H9 (cell line): ENCODE measurements at regions not wholly inside any gene's neighbourhood (a gene's known extent, or its start where the extent isn't known, plus 50 kb on each side); places are given as distances from the start of the nearest gene placed in this dataset.

Experiments used
- DNase-seq: peaks from one replicate; pipeline ENCODE4 v3.0.0-alpha.2; 2017
- H2AFZ ChIP-seq: one replicate; pipeline ENCODE4 v1.6.1; 2013; ENCODE audit warnings: mild to moderate bottlenecking, low read length, control low read depth, moderate library complexity
- H2AK5ac ChIP-seq: 2 replicates; pipeline ENCODE4 v1.6.1; 2013; ENCODE audit warnings: low read length, control low read depth, mixed read lengths; ENCODE audit not compliant: insufficient read length
- H2BK120ac ChIP-seq: one replicate; pipeline ENCODE4 v1.6.1; 2013; ENCODE audit warnings: low read depth, mild to moderate bottlenecking, low read length, control low read depth, inconsistent platforms; ENCODE audit not compliant: poor library complexity, severe bottlenecking
- H2BK12ac ChIP-seq: 2 replicates; pipeline ENCODE4 v1.6.1; 2013; ENCODE audit warnings: low read length, control low read depth, mixed read lengths, low read depth; ENCODE audit not compliant: insufficient read length
- H2BK15ac ChIP-seq: 2 replicates; pipeline ENCODE4 v1.6.1; 2013; ENCODE audit warnings: low read depth, low read length, control low read depth
- H2BK20ac ChIP-seq: one replicate; pipeline ENCODE4 v1.6.1; 2013; ENCODE audit warnings: low read depth, mild to moderate bottlenecking, low read length, control low read depth, inconsistent platforms; ENCODE audit not compliant: poor library complexity, severe bottlenecking
- H2BK5ac ChIP-seq: 2 replicates; pipeline ENCODE4 v1.6.1; 2013; ENCODE audit warnings: low read length, control low read depth, mixed read lengths; ENCODE audit not compliant: insufficient read length
- H3K14ac ChIP-seq: 2 replicates; pipeline ENCODE4 v1.6.1; 2013; ENCODE audit warnings: low read length, control low read depth; ENCODE audit not compliant: insufficient read depth
- H3K18ac ChIP-seq: 2 replicates; pipeline ENCODE4 v1.6.1; 2013; ENCODE audit warnings: low read depth, mild to moderate bottlenecking, mixed read lengths, low read length, control low read depth; ENCODE audit not compliant: insufficient read length
- H3K23ac ChIP-seq: 2 replicates; pipeline ENCODE4 v1.6.1; 2013; ENCODE audit warnings: low read length, control low read depth, mixed read lengths, low read depth; ENCODE audit not compliant: insufficient read length
- H3K23me2 ChIP-seq: 2 replicates; pipeline ENCODE4 v1.6.1; 2013; ENCODE audit warnings: low read depth, mild to moderate bottlenecking, mixed read lengths, low read length, control low read depth; ENCODE audit not compliant: insufficient read length, poor library complexity, severe bottlenecking
- H3K27ac ChIP-seq: 2 replicates; pipeline ENCODE4 v1.5.1; 2013; ENCODE audit warnings: low read length, control low read depth, mixed read lengths, low read depth; ENCODE audit not compliant: insufficient read length
- H3K27me3 ChIP-seq: 2 replicates; pipeline ENCODE4 v1.6.1; 2013; ENCODE audit warnings: low read length, control low read depth, inconsistent platforms; ENCODE audit not compliant: insufficient read depth
- H3K4ac ChIP-seq: 2 replicates; pipeline ENCODE4 v1.6.1; 2013; ENCODE audit warnings: low read depth, mild to moderate bottlenecking, control low read depth, inconsistent platforms, low read length, moderate library complexity
- H3K4me1 ChIP-seq: 2 replicates; pipeline ENCODE4 v1.6.1; 2013; ENCODE audit warnings: low read length, control low read depth, inconsistent platforms; ENCODE audit not compliant: insufficient read depth
- H3K4me2 ChIP-seq: 2 replicates; pipeline ENCODE4 v1.6.1; 2013; ENCODE audit warnings: low read length, control low read depth, mixed read lengths; ENCODE audit not compliant: insufficient read length, insufficient read depth
- H3K56ac ChIP-seq: 2 replicates; pipeline ENCODE4 v1.6.1; 2013; ENCODE audit warnings: low read depth, mild to moderate bottlenecking, mixed read lengths, low read length, control low read depth; ENCODE audit not compliant: insufficient read length
- H3K79me1 ChIP-seq: 2 replicates; pipeline ENCODE4 v1.6.1; 2013; ENCODE audit warnings: low read depth, mild to moderate bottlenecking, moderate library complexity, low read length, control low read depth, inconsistent platforms; ENCODE audit not compliant: insufficient read depth, poor library complexity, severe bottlenecking
- H3K79me2 ChIP-seq: 2 replicates; pipeline ENCODE4 v1.6.1; 2013; ENCODE audit warnings: low read length, control low read depth, inconsistent platforms; ENCODE audit not compliant: insufficient read depth
- H3K9ac ChIP-seq: 2 replicates; pipeline ENCODE4 v1.6.1; 2013; ENCODE audit warnings: low read length, control low read depth, mixed read lengths; ENCODE audit not compliant: insufficient read length; ENCODE audit errors: extremely low read depth
- H3K9me3 ChIP-seq: one replicate; pipeline ENCODE4 v1.6.1; 2013; ENCODE audit warnings: low read depth, low read length, inconsistent platforms; ENCODE audit not compliant: control insufficient read depth
- H3T11ph ChIP-seq: one replicate; pipeline ENCODE4 v1.6.1; 2013; ENCODE audit warnings: mild to moderate bottlenecking, low read length, control low read depth, inconsistent platforms
- H4K20me1 ChIP-seq: one replicate; pipeline ENCODE4 v1.6.1; 2013; ENCODE audit not compliant: control insufficient read depth, insufficient read length, insufficient read depth
- H4K5ac ChIP-seq: 2 replicates; pipeline ENCODE4 v1.6.1; 2013; ENCODE audit warnings: low read depth, mild to moderate bottlenecking, mixed read lengths, low read length, control low read depth; ENCODE audit not compliant: insufficient read length
- H4K8ac ChIP-seq: replicated peaks from 2 replicates; pipeline ENCODE4 v1.6.1; 2013; ENCODE audit warnings: low read length, control low read depth, mixed read lengths, low read depth; ENCODE audit not compliant: insufficient read length
- H4K91ac ChIP-seq: 2 replicates; pipeline ENCODE4 v1.6.1; 2013; ENCODE audit warnings: low read depth, mild to moderate bottlenecking, moderate library complexity, mixed read lengths, low read length, control low read depth; ENCODE audit not compliant: insufficient read length
- H3K27ac Mint-ChIP-seq, 3 experiments: 2 replicates in 2 of 3; 3 replicates in 1 of 3; pipeline ENCODE4 v1.8.0; 2020 to 2021; ENCODE audit warnings: mixed read lengths in 3 of 3, mild to moderate bottlenecking in 1 of 3, moderate library complexity in 1 of 3
- H3K27me3 Mint-ChIP-seq: 2 replicates; pipeline ENCODE4 v1.8.0; 2021; ENCODE audit warnings: low read depth, mild to moderate bottlenecking, moderate library complexity, mixed read lengths
- H3K36me3 Mint-ChIP-seq, 3 experiments: 2 replicates in 2 of 3; 3 replicates in 1 of 3; pipeline ENCODE4 v1.8.0; 2020 to 2021; ENCODE audit warnings: low read depth in 3 of 3, mixed read lengths in 3 of 3; ENCODE audit not compliant: insufficient read depth in 1 of 3
- H3K4me1 Mint-ChIP-seq, 2 experiments: 2 replicates each; pipeline ENCODE4 v1.8.0; 2020; ENCODE audit warnings: mixed read lengths in 2 of 2
- H3K4me3 Mint-ChIP-seq, 2 experiments: 2 replicates in 1 of 2; 3 replicates in 1 of 2; pipeline ENCODE4 v1.8.0; 2020 to 2021; ENCODE audit warnings: mild to moderate bottlenecking in 2 of 2, mixed read lengths in 2 of 2, moderate library complexity in 1 of 2
- H3K9me3 Mint-ChIP-seq, 2 experiments: 2 replicates in 1 of 2; 3 replicates in 1 of 2; pipeline ENCODE4 v1.8.0; 2020; ENCODE audit warnings: mild to moderate bottlenecking in 2 of 2, mixed read lengths in 2 of 2, moderate library complexity in 1 of 2
- WGBS: extraction: QIAGEN DNeasy Blood & Tissue Kit; methylation state at CpG from one replicate; pipeline ENCODE4 v1.1.7; 2013; ENCODE audit warnings: missing lambda C conversion rate, low lambda C conversion rate, mixed read lengths; ENCODE audit not compliant: insufficient read length; ENCODE audit errors: extremely low coverage; 5-methylcytosine and 5-hydroxymethylcytosine counted together
- TF ChIP-seq, protein P1 (sequence below): fragments of 200-600 bp; sonication (generic); conservative IDR thresholded peaks from 3 replicates; pipeline ENCODE4 v1.8.0; 2021; ENCODE audit warnings: antibody characterized with exemption, mild to moderate bottlenecking

DNA sequence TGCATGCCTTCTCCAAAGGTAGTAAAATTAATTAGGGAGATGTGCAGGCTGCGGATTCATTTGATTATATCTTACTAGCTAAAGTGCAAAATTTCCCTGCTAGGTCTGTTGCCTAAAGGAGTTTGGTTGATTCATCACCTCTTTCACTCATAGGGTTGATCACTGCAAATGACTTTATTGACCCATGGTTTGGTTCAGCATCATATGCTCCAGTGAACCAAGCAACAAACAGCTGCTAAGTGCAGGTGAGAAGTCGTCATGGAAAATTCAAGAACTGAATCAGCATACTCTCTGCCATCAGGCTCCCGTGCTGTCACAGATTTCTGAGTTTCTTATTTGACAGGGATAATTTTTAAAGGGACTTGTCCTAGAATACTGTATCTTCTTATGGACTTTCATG lies 571.8 kb upstream of the CDH18 start:
- H3K27me3 Mint-ChIP-seq: no peaks in the 10 kb centered on the region
- Histone ChIP-seq H4K5ac (no peak overlapping the region), H2BK12ac (no peak overlapping the region), H3K79me1 (no peaks in the 10 kb centered on the region), H3K79me2 (no peaks in the 10 kb centered on the region), H4K20me1 (no peaks in the 10 kb centered on the region), H3K14ac (no peak overlapping the region), H3K4ac (no peak overlapping the region), H3T11ph (no peak overlapping the region), H2BK15ac (no peak overlapping the region), H3K18ac (no peak overlapping the region), H3K27me3 (no peaks in the 10 kb centered on the region), H3K4me2 (no peak overlapping the region), H3K23me2 (no peaks in the 10 kb centered on the region), H3K23ac (no peak overlapping the region), H3K56ac (no peak overlapping the region), H2BK20ac (no peak overlapping the region), H2AK5ac (no peak overlapping the region), H2BK5ac (no peak overlapping the region), H3K9ac (no peak overlapping the region), H3K27ac (no peak overlapping the region), H3K9me3 (no peaks in the 10 kb centered on the region), H2BK120ac (no peak overlapping the region), H3K4me1 (no peaks in the 10 kb centered on the region), H4K91ac (no peak overlapping the region), H2AFZ (no peak overlapping the region), H4K8ac (no peak overlapping the region)
- no peaks in the 10 kb centered on the region for H3K9me3 Mint-ChIP-seq
- H3K4me1 Mint-ChIP-seq: peaks cover 5 to 6% of the 10 kb centered on the region in 2 experiments
- H3K36me3 Mint-ChIP-seq: no peaks in the 10 kb centered on the region
- WGBS: no CpG with 5 or more reads among the region's 3 CpGs
- TF ChIP-seq, protein P1, sequence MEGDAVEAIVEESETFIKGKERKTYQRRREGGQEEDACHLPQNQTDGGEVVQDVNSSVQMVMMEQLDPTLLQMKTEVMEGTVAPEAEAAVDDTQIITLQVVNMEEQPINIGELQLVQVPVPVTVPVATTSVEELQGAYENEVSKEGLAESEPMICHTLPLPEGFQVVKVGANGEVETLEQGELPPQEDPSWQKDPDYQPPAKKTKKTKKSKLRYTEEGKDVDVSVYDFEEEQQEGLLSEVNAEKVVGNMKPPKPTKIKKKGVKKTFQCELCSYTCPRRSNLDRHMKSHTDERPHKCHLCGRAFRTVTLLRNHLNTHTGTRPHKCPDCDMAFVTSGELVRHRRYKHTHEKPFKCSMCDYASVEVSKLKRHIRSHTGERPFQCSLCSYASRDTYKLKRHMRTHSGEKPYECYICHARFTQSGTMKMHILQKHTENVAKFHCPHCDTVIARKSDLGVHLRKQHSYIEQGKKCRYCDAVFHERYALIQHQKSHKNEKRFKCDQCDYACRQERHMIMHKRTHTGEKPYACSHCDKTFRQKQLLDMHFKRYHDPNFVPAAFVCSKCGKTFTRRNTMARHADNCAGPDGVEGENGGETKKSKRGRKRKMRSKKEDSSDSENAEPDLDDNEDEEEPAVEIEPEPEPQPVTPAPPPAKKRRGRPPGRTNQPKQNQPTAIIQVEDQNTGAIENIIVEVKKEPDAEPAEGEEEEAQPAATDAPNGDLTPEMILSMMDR: no peak
- no peak for DNase-seq
- H3K4me3 Mint-ChIP-seq: no peak overlapping the region
- H3K27ac Mint-ChIP-seq: no peak overlapping the region
